ENCODE measurements at regions not wholly inside any gene's neighbourhood (a gene's known extent, or its start where the extent isn't known, plus 50 kb on each side); places are given as distances from the start of the nearest gene placed in this dataset.

DNA sequence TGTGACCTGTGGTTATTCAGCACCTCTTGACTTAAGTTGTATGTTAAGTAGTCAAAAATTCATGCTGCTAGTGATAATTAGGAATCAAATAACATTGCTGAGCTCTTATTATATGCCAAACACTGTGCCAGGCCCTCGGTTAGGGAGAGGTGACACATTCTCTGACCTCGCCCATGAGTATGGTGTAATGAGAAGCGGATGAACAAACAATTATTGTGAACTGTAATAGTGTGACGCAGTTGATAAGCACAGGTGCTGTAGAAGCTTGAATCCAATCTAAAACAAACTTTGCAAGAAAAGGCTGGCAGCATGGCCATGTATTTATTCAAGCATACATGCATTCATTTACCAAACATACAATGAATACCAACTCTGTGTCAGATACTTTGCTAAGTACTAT, 303.5 kb upstream of the HS3ST1 start:
- WGBS, 4 donors = 84 to 88% (median 88%) methylated on average over 4 of the region's 4 CpGs
- ATAC-seq (no peak), DNase-seq (no peak)
- no peaks in the 10 kb centered on the region for H3K36me3 ChIP-seq
- H3K4me3 ChIP-seq = no peak overlapping the region
- no peak for TF ChIP-seq CTCF (IDR thresholded peaks at IDR 0.05)
- TF ChIP-seq POLR2A (IDR thresholded peaks at IDR 0.05) = no peak
- H3K27ac ChIP-seq = no peak overlapping the region
- no peaks in the 10 kb centered on the region for H3K27me3 ChIP-seq
- H3K4me1 ChIP-seq = no peaks in the 10 kb centered on the region
- intact Hi-C loops (cut with DNase I) = no loop called here
- H3K9me3 ChIP-seq = no peaks in the 10 kb centered on the region

DNA sequence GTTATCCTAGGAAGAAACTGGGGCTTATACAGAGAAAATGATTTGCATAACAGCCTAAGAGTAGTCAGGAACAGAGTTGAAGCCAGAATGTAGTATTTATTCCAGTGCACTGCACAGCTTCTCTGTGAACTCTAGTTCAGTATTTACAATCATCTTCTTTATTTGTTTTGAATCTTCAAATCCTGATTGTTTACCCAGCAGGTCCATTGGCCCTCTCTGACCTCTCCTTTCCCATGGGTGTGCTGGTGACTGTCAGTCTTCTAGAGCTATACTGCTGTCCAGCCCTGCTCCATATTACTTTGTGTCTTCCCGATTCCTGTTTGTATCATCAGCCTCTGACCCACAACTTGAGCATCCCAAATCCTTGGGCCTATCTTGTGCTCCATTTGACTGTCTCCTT, 301.9 kb upstream of the HS3ST1 start:
- Histone ChIP-seq H3K36me3 (no peaks in the 10 kb centered on the region), H3K27ac (no peak overlapping the region), H3K9me3 (no peaks in the 10 kb centered on the region), H3K4me1 (no peaks in the 10 kb centered on the region), H3K4me3 (no peak overlapping the region), H3K27me3 (no peaks in the 10 kb centered on the region)
- intact Hi-C loops (cut with DNase I) = no loop called here
- DNase-seq = no peak
- TF ChIP-seq CTCF (IDR thresholded peaks at IDR 0.05) (no peak), POLR2A (IDR thresholded peaks at IDR 0.05) (no peak)
- no peak for ATAC-seq
- 93 to 98% (median 94%) methylated on average over 1 of the region's 1 CpG for WGBS, 4 donors

DNA sequence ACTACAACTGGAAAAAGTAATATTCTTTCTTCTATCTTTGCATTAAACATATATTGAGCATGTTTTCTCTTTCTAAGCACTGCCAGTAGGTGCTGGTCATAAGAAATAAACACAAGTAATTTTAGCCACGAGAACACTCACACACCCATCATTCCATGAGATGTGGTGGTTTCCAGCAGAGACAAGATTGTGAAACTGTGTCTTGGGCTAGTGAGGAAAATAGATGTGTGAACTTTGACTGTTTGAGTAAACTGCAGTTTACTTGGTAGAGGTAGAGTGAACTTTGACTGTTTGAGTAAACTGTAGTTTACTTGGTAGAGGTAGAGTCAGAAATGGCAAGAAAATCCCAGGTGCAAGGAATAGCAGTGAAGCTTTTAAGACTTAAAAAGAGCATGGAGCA, 300.9 kb upstream of the HS3ST1 start:
- no peak for TF ChIP-seq POLR2A (IDR thresholded peaks at IDR 0.05)
- WGBS, 4 donors = 74 to 88% (median 80%) methylated on average over 1 of the region's 1 CpG
- DNase-seq = no peak
- H3K36me3 ChIP-seq = no peaks in the 10 kb centered on the region
- H3K27ac ChIP-seq = no peak overlapping the region
- H3K27me3 ChIP-seq = no peaks in the 10 kb centered on the region
- no peaks in the 10 kb centered on the region for H3K4me1 ChIP-seq
- H3K9me3 ChIP-seq = no peaks in the 10 kb centered on the region
- no peak overlapping the region for H3K4me3 ChIP-seq
- intact Hi-C loops (cut with DNase I) = loop anchor here in 7 of 10 donors (10.0 kb wide), 5 partner anchors 105 to 1175 kb away; partner anchors contain the start of gene HS3ST1 (in 1 of the 7)
- ATAC-seq = no peak

DNA sequence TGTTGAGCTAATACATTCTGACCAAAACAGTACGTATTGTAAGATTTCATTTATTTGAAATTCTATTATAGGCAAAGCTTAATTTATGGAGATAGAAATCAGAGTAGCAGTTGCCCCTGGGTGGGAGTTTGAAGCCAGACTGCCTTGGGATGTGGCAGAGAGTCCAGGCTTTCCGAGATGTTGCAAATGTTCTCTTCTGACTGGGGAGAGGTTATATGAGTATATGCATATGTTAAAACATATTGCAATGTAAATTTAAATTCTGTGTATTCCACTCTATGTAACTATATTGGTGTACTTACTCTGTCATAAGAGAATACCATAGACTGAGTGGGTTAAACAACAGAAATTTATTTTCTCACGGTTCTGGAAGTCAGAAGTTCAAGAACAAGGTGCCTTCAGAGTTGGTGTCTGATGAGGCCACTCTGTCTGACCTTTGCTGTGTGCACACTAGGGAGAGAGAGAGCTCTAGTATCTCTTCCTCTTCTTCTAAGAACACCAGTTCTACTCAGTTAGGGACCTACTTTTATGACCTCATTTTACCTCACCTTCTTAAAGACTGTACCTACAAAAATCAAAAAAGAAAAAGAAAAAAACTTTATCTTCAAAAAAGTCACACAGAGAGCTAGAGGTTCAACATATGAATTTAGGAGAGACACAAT, 299.3 kb upstream of the HS3ST1 start:
- intact Hi-C loops (cut with DNase I) = loop anchor here in 7 of 10 donors (10.0 kb wide), 5 partner anchors 103 to 1173 kb away; partner anchors contain the start of gene HS3ST1 (in 1 of the 7)
- no peak for ATAC-seq

More for the DNA sequence above, 299.3 kb upstream of the HS3ST1 start:
- H3K4me3 ChIP-seq = no peak overlapping the region
- no peaks in the 10 kb centered on the region for H3K4me1 ChIP-seq
- TF ChIP-seq POLR2A (IDR thresholded peaks at IDR 0.05) (no peak), CTCF (IDR thresholded peaks at IDR 0.05) (no peak)
- H3K9me3 ChIP-seq = no peaks in the 10 kb centered on the region
- DNase-seq = no peak
- no peaks in the 10 kb centered on the region for H3K36me3 ChIP-seq
- 80 to 89% (median 86%) methylated on average over 3 of the region's 3 CpGs for WGBS, 4 donors
- H3K27me3 ChIP-seq = no peaks in the 10 kb centered on the region
- no peak overlapping the region for H3K27ac ChIP-seq

Data from heart left ventricle (tissue), 16 donors.